ENCODE measurements at regions not wholly inside any gene's neighbourhood (a gene's known extent, or its start where the extent isn't known, plus 50 kb on each side); places are given as distances from the start of the nearest gene placed in this dataset.

- TF ChIP-seq EZH2 (IDR thresholded peaks at IDR 0.05; ENCODE audit: low read length, missing control alignments) (no peak), CTCF (conservative IDR thresholded peaks at IDR 0.05 in 1 of 2, IDR thresholded peaks at IDR 0.05 in 1 of 2; ENCODE audit: low read depth in 1 of 2, low read length in 2 of 2) (no peak)
- H3K4me2 ChIP-seq (ENCODE audit: extremely low read depth, insufficient read depth, low read length): no peak overlapping the region
Measured at GRCh38 chr6:119661628-119662027, 312.1 kb upstream of the MAN1A1 start.

GRCh38 chr6:119661078-119661477 lies 311.5 kb upstream of the MAN1A1 start:
- no peaks in the 10 kb centered on the region for H3K9me3 ChIP-seq (ENCODE audit: control insufficient read depth, insufficient read depth, low read depth, low read length)
- no peak overlapping the region for H2AFZ ChIP-seq (ENCODE audit: low read length)
- no peak overlapping the region for H3K27ac ChIP-seq (ENCODE audit: insufficient read depth, low read length)
- no peaks in the 10 kb centered on the region for H3K4me1 ChIP-seq (ENCODE audit: control insufficient read depth, extremely low read depth, insufficient read depth, low read length)
- no peak overlapping the region for H3K4me3 ChIP-seq (replicated peaks in 1 of 4; ENCODE audit: control extremely low read depth in 1 of 4, insufficient read depth in 1 of 4, low read depth in 3 of 4, low read length in 4 of 4)
- no peaks in the 10 kb centered on the region for H4K20me1 ChIP-seq (ENCODE audit: control insufficient read depth, extremely low read depth, insufficient read depth, low read length)
- no peaks in the 10 kb centered on the region for H3K36me3 ChIP-seq (ENCODE audit: control insufficient read depth, insufficient read depth, low read length)
- H3K79me2 ChIP-seq (ENCODE audit: control insufficient read depth, insufficient read depth, low read length): no peaks in the 10 kb centered on the region
- TF ChIP-seq CTCF (conservative IDR thresholded peaks at IDR 0.05 in 1 of 2, IDR thresholded peaks at IDR 0.05 in 1 of 2; ENCODE audit: low read depth in 1 of 2, low read length in 2 of 2) (no peak), EZH2 (IDR thresholded peaks at IDR 0.05; ENCODE audit: low read length, missing control alignments) (no peak)
- no peak for DNase-seq (ENCODE audit: low read depth in 2 of 2)
- H3K4me2 ChIP-seq (ENCODE audit: extremely low read depth, insufficient read depth, low read length): no peak overlapping the region
- no peaks in the 10 kb centered on the region for H3K27me3 ChIP-seq (ENCODE audit: control insufficient read depth, insufficient read depth, low read length)
- H3K9ac ChIP-seq (ENCODE audit: insufficient read depth, low read length): no peak overlapping the region

More at GRCh38 chr6:119661628-119662027, 312.1 kb upstream of the MAN1A1 start:
- Histone ChIP-seq H2AFZ (ENCODE audit: low read length) (no peak overlapping the region), H4K20me1 (ENCODE audit: control insufficient read depth, extremely low read depth, insufficient read depth, low read length) (no peaks in the 10 kb centered on the region), H3K9ac (ENCODE audit: insufficient read depth, low read length) (no peak overlapping the region), H3K27ac (ENCODE audit: insufficient read depth, low read length) (no peak overlapping the region), H3K36me3 (ENCODE audit: control insufficient read depth, insufficient read depth, low read length) (no peaks in the 10 kb centered on the region), H3K4me1 (ENCODE audit: control insufficient read depth, extremely low read depth, insufficient read depth, low read length) (no peaks in the 10 kb centered on the region), H3K27me3 (ENCODE audit: control insufficient read depth, insufficient read depth, low read length) (no peaks in the 10 kb centered on the region), H3K79me2 (ENCODE audit: control insufficient read depth, insufficient read depth, low read length) (no peaks in the 10 kb centered on the region), H3K4me3 (replicated peaks in 1 of 4; ENCODE audit: control extremely low read depth in 1 of 4, insufficient read depth in 1 of 4, low read depth in 3 of 4, low read length in 4 of 4) (no peak overlapping the region), H3K9me3 (ENCODE audit: control insufficient read depth, insufficient read depth, low read depth, low read length) (no peaks in the 10 kb centered on the region)
- no peak for DNase-seq (ENCODE audit: low read depth in 2 of 2)

- no peak for TF ChIP-seq EZH2 (IDR thresholded peaks at IDR 0.05; ENCODE audit: low read length, missing control alignments)
- no peak for TF ChIP-seq CTCF (conservative IDR thresholded peaks at IDR 0.05 in 1 of 2, IDR thresholded peaks at IDR 0.05 in 1 of 2; ENCODE audit: low read depth in 1 of 2, low read length in 2 of 2)
- no peaks in the 10 kb centered on the region for H3K79me2 ChIP-seq (ENCODE audit: control insufficient read depth, insufficient read depth, low read length)
- no peaks in the 10 kb centered on the region for H3K4me1 ChIP-seq (ENCODE audit: control insufficient read depth, extremely low read depth, insufficient read depth, low read length)
- no peak for DNase-seq (ENCODE audit: low read depth in 2 of 2)
- H2AFZ ChIP-seq (ENCODE audit: low read length): no peak overlapping the region
- no peak overlapping the region for H3K27ac ChIP-seq (ENCODE audit: insufficient read depth, low read length)
- no peaks in the 10 kb centered on the region for H3K27me3 ChIP-seq (ENCODE audit: control insufficient read depth, insufficient read depth, low read length)
- no peak overlapping the region for H3K4me2 ChIP-seq (ENCODE audit: extremely low read depth, insufficient read depth, low read length)
- no peak overlapping the region for H3K9ac ChIP-seq (ENCODE audit: insufficient read depth, low read length)
- H3K36me3 ChIP-seq (ENCODE audit: control insufficient read depth, insufficient read depth, low read length): no peaks in the 10 kb centered on the region
- H4K20me1 ChIP-seq (ENCODE audit: control insufficient read depth, extremely low read depth, insufficient read depth, low read length): no peaks in the 10 kb centered on the region
- H3K4me3 ChIP-seq (replicated peaks in 1 of 4; ENCODE audit: control extremely low read depth in 1 of 4, insufficient read depth in 1 of 4, low read depth in 3 of 4, low read length in 4 of 4): no peak overlapping the region
- no peaks in the 10 kb centered on the region for H3K9me3 ChIP-seq (ENCODE audit: control insufficient read depth, insufficient read depth, low read depth, low read length)
Measured at GRCh38 chr6:119658917-119659316, 309.4 kb upstream of the MAN1A1 start.
